CD4-positive, alpha-beta T cell treated with Interleukin-10 for 1 hour (primary cell): ENCODE measurements at regions not wholly inside any gene's neighbourhood (a gene's known extent, or its start where the extent isn't known, plus 50 kb on each side); places are given as distances from the start of the nearest gene placed in this dataset.
"Not testable (repeated sequence)": the region's sequence is repeated elsewhere in the genome, so short reads cannot be mapped to it uniquely, and the experiment has no call there.

Experiments used
- DNase-seq: peaks from one replicate; pipeline ENCODE4 v3.0.0-alpha.2; 2020

DNA sequence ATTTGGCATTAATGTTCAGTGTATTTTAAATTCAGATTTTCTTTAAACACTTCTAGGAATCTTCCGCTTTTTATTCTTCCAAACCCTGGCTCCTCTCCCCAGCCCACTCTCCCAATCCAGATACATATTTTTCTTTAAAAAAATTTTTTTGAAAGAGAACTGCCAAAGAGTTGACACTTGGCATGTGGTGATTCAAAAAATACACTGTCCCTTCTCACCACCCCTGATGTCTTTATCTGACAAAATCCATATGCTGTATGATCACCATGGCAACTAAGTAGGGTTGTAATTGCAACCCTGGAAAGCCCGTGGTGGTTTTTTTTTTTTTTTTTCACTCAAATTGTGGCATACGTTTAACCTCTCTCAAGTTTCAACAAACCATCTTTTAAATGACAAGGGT, 355.8 kb upstream of the SASH1 start:
- no peak for DNase-seq

DNA sequence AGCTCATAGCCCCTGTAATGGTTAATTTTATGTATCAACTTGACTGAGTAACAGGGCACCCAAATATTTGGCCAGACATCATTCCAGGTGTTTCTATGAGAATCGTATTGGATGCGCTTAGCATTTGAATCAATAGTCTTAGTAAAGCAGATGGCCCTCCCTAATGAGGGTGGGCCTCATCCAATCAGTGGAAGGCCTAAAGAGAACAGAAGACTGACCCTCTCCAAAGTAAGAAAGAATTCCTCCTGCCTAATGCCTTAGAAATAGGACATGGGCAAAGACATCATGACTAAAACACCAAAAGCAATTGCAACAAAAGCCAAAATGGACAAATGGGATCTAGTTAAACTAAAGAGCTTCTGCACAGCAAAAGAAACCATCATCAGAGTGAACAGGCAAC, 352.5 kb upstream of the SASH1 start:
- DNase-seq, result no peak

DNA sequence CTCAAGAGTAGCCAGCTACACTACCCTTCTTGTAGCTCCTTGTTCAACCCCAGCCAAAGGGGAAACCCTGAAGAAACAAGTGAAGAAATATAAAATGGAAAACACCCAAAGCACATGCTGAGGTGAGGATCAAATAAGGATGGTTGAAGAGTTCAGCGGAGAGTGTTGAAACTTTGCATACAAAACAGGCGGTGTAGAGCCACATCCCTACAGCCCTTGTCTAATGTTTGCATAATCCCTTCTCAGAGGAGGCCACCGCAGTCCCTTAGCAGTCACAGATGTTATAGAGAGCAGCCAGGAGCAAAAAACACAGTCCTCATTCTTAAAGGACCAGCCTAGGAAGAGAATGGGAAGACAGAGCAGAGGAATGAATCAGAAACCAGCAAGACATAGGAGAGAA, 350.7 kb upstream of the SASH1 start:
- no peak for DNase-seq

DNA sequence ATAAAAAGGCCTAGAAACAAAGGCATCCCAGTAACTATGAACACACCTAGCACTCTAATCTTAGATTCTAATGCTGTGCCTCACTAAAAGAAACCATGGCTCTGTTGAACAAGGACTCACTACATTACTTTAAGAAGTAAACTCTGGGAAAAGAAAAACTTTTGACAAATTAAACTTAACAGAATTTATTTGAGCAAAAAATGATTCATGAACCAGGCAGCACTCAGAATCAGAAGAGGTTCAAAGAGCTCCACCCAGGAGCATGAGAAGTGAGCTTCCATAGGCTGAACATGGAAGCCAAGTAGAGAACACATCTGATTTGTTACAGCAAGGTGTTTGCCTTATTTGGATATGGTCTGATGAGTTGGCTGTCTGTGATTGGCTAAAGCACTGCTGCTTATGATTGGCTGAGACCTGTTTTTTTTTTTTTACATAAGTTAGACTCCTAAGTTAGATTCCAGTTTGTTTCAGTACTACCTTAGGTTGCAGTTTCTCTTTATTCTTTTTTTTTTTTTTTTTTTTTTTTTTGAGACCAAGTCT, 343.6 kb upstream of the SASH1 start:
- DNase-seq, result no peak

DNA sequence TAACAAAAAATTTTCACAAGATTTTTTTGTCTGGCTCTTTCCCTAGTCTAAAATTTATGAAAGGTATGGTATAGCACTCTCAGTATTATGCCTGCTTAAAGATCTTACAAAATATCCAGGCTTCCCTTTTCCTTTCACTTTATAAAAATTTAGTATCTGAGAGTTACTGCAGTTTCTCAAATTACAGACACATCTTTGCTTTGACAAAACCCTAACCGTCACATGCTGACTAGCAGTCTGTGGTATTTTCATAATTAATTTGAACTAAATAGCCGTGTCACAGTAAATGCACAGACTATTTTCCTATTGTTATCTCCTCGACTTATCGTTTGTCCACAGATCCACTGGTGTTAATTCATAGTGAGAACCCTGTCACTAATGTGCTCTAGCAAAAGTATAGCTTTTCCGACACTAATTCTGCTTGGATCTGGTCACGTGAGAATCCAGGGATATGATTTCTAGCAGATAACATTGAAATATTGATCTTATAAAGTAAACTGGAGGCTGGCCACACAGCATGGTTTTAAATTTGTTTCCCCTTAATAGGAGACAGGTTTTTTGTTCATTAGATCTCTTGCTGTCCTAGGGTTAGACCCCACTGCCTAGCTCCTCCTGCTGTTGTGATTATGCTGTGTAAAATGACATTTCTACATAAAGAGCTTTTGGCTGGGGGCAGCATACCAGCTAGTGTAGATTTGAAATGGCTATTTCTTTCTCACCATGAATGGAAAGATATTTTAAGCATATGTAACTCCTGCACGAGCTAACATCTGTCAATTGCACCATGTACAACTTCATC, 340.6 kb upstream of the SASH1 start:
- DNase-seq, result no peak

DNA sequence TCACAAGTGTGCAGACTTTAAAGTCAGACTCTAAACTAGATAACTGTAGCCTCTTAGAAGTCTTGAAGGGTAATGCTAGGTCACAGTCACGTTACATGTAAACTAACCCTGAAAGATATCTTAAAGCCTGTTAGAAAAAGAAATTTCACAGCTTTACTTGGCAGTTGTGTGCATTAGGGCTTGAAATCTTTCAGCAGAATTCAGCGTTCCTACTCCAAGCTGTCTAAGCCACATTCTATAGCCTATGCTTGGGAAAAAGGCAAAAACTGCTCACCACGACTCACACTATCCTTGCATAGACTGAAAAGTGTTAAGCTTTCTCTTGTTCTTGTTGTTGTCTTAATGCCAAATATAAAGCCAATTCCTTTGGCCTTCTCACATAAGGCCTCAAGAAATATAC, 338.0 kb upstream of the SASH1 start:
- DNase-seq, result no peak

DNA sequence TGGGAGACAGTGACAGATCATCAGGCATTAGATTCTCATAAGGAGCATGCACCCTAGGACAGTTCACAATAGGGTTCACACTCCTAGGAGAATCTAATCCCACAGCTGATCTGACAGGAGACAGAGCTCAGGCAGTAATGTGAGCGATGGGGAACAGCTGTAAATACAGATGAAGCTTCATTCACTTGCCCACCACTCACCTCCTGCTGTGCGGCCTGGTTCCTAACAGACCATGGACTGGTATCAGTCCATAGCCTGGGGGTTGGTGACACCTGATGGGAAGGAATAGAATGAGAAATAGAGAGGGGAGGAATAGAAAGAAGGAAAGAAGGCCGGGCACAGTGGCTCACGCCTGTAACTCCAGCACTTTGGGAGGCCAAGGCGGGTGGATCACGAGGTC, 336.8 kb upstream of the SASH1 start:
- DNase-seq, result no peak

DNA sequence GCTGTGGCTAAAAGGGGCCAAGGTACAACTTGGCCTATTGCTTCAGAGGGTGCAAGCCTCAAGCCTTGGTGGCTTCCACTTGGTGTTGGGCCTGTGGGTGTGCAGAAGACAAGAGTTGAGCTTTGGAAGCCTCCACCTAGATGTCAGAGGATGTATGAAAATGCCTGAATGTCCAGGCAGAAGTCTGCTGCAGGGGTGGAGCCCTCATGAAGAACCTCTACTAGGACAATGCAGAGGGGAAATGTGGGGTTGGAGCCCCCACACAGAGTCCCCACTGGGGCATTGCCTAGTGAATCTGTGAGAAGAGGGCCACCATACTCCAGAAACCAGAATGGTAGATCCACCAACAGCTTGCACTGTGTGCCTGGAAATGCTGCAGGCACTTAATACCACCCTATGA, 332.1 kb upstream of the SASH1 start:
- DNase-seq, result not testable (repeated sequence)

DNA sequence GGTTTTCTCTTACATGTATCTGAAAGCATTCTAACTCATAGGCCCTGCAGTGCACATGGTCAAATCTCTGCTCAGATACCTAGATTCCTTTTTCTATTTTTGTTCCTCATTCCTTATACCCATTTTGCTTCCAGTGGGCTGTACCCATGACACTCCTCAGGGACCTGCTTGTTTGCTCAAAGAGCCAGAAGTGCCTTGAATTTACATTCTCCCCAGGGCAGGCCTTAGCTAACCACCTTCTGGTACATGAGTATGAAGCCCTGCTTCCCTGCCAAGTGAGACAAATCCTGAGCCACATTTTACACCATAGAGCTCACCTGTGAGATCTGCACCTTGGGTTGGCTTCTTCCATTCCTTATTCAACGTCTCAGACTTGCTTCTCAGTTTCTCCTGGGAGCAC, 326.6 kb upstream of the SASH1 start:
- no peak for DNase-seq

DNA sequence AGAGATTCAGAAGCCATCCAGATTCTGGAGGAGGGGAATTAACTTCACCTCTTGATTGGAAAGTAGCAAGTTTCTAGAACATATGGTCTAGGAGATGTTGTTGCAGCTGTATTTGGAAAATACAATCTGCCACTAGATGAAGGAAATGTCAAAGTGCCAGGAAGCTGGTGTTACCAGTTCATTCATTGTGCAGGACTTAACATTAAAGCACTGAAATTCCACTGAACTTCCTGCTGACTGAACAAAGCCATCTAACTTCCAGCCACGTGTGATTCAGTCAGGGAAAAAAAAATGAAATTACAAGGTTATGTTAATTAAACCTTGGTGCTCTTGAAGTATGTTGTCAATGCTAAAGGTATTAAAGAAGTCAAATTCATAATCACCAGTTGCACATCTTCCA, 321.5 kb upstream of the SASH1 start:
- no peak for DNase-seq

DNA sequence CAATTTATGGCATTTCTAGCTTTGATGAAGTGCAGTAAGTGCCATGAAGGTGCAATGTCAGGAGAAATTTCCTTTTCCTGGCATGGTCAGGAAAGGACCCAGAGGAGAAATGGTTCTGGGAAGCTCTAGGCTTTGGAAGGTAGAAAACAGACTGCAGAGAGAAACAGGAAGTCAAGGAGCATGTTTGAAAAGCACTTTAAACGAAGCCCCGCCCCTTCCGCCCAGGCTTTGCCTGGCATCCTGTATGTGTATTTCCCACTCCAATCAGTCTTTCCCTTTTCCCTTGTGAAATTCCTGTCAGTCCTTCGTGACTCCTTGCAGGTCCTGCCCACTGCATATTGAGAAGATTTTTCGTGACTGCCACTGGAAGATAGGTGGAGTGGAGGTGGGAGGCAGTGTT, 320.9 kb upstream of the SASH1 start:
- no peak for DNase-seq

DNA sequence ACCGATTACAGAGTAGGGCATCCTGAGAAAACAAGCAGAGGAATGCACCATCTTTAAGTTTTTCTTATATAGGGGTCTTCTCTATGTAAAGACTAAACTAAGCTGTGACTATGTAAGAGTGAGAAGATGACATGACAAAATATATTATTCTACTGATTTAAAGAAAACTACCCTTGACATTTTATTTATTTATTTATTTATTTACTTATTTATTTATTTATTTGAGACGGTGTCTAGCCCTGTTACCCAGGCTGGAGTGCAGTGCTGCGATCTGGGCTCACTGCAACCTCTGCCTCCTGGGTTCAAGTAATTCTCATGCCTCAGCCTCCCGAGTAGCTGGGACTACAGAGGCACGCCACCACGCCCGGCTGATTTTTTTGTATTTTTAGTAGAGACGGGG, 320.4 kb upstream of the SASH1 start:
- not testable (repeated sequence) for DNase-seq

DNA sequence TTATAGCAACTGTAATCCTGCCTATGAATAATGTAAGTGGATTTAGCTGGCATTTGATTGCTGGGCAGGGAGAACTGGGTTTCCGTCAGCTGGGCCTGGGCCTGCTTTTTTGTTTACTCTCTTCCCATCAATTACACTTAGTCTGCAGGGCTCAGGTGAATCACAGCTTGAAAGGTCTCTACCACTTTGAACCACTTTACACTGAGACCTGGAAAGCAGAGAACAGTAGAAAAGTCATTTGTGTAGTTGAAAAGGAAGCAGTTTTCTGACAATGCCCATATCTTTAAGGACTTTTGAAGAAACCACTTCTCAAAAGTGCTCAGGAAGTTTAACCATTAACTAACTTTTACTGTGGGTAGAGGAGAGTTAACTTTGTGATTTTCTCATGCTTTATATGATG, 315.4 kb upstream of the SASH1 start:
- no peak for DNase-seq

DNA sequence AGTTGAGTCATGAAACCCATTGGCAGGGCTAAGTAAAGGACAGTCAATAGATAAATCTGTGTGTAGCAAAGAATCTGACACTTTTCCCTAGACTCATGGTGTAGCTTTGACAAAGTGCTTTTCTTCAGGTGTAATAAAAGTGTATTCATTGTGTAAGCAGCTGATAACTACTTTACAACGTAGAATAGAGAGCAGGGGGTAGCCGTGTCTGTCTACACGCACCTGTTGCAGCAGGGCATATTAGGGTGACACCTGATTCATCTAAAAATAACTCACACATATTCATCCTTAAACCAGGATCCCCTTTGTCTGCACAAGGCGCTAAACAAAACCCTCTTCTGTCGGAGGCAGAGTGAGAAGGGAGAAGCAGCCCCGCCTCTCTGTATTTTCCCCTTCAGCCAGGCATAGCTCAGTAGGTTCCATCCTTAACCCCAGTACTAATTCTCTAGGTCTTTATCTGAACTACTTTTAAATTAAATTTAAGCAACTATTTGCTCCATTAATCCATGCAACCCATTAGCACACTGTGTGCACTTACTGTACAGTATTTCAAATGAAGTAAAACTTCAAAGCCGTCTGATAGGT, 306.7 kb upstream of the SASH1 start:
- DNase-seq, result no peak

DNA sequence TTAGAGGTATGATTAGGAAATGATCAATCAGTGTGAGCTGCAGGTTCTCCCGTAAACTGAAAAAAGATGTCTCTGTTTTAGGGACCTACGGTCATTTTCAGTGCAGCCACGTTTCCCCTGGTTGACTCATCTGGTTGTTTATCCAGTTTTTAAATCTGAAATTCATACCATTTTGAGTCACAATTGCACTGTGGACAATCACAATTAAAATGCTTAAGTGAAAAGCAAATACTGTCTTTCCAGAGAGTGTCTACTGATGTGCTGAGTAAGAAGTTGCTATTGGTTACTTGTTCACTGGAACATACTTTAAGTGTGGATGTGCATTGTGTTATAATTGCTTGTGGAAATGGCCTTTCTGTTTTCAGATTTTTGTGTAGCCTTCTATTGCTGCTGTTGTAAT, 305.1 kb upstream of the SASH1 start:
- DNase-seq, result no peak

DNA sequence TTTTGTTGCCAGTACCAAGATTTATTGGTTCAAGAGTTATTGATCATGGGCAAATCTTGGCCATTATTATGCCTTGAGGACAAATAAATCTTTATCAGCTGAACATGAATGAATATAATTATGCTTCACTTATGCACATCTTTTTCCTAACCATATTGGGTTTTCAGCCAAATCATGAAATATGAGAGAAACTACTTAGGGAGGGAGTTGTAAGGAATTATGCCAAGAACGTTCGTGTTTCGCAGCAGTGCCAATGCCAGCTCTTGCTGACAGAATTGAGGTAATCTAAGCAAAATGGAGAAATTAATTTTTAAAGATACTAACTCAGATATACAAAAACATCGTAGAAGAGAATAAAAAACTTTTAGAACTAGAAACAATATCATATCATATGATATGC, 301.1 kb upstream of the SASH1 start:
- no peak for DNase-seq

DNA sequence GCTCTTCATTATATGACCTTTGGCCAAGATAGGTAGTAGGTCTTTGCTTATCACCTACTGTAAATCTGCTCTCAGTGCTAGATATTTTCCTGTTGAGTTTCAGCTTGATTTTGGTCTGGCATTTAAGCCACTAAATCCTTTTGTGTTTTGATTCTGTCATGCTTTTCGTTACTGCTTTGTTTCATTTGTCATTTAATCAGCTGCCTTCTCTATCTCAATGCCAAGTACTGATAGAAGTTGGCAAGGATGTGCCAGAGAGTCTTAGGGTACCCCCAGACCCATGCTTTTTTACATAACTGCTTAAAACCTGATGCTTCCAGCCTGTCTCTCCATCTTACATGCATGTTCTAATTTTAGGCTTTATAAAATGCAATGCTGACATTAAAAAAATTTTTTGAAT, 300.1 kb upstream of the SASH1 start:
- no peak for DNase-seq

DNA sequence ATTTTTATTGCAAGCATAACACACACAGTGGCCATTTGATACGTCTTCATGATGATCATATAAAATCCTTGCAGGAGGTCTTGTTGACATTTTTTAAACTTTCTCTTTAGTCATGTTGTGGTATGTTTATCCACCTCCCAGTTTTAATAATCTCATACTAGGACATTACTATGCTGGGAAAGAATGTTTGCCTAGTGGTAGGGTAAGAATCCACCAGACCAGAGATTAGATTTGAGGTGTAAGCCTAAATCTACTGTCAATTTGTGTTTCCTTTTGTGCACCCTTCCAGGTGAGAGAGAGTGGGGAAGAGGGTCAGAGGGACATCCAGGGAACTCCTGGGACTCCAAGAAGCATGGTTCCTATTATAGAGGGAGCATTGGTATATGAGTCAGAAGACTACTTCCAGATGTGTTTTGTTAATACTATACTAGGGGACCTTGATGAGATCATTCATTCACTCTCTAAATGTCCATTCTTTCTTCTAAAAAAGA, 298.3 kb upstream of the SASH1 start:
- no peak for DNase-seq

DNA sequence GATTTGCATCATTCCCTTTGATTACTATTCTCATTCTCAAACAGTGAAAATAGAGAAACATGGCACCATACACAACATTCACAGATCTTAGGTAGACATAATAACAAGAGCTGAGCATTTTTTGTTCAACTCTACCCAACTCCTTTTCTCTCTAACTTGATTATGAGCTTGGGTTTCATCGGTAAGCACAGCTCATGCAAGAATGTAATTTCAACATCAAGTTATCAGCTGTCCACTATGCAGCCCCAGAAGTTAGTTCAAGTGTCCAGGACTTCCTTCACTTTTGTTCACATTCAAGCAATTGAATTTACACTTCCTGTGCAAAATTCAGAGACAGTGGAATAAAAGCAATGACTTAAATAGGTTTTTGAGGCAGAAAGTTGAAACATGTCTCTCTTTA, 297.7 kb upstream of the SASH1 start:
- no peak for DNase-seq

DNA sequence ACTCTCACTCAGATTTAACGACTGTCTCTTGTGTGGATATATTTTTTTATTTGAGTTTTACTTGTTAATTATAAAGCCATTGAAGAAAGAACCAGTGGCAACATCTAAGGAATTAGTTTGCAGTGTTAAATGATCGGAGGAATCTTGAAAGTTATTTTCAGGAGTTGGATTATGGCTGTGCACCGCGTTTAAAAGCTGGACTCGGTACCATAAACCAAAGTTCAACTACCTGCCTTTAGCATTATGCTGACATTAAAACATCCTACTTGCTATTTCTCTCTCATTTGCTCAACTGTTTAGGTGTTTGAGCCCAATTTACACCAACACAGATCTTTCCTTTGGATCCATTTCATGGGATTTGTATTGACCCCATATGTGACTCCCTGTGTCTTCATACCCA, 289.4 kb upstream of the SASH1 start:
- DNase-seq, result no peak

DNA sequence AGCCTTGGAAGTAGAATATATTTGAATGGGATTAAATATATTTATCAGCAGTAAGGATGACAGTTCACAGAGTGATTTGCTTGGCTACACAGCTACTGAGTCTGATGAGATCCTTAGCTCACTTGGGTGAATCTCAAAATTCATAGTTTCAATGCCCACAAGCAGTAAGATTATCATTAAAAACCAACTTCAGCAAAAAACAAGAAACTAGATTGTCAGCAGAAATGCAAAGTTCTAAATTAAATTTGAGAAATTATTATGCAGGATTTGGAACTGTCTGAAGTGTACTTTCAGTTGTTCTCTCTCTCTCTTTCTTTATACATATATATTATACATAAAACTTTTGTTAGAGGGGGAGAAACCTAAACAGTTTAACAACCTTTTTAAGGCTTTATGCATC, 288.8 kb upstream of the SASH1 start:
- DNase-seq, result no peak

DNA sequence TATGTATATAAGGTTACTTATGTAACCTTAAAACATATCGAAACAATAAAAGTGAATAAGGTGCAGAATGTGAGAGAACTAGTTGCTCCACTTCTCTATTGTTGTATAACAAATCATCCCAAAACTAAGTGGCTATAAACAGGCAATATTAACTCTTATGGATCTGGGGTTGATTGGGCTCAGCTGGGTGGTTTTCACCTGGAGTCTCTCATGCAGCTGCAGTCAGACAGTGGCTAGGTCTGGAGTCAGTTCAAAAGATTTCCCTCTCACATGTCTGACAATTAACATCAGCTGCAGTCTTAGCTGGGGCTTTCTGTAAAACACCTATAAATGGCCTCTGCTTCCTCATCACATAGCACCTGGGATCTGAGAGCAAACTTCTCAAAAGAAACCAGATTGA, 288.4 kb upstream of the SASH1 start:
- DNase-seq, result no peak

DNA sequence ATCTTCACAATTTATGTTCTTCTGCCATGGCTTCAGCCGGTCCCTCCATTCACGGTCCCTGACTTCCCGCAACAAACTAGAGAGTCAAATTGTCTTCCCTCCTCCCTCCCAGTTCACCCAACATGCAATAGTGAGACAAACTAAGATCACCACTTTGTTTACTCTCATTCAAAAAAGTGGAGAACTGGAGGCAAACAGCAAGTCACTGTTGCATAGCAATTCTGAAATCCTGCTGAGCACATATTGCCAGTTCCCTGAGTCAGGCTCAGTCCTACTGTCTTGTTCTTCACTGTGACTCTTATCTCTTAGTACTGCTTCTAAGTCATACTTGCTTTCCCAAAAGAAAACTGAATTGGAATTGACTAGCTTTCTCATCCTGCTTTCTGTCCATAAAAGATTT, 287.2 kb upstream of the SASH1 start:
- DNase-seq, result no peak

DNA sequence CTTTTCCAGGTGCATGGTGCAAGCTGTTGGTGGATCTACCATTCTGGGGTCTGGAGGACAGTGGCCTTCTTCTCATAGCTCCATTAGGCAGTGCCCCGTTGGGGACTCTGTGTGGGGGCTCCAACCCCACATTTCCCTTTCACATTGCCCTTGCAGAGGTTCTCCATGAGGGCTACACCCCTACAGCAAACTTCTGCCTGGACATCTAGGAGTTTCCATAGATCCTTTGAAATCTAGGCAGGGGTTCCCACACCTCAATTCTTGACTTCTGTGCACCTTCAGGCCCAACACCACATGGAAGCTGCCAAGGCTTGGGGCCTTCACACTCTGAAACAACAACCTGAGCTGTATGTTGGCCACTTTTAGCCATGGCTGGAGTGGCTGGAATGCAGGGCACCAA, 282.8 kb upstream of the SASH1 start:
- DNase-seq, result no peak
